NB4 (cell line): ENCODE measurements at regions not wholly inside any gene's neighbourhood (a gene's known extent, or its start where the extent isn't known, plus 50 kb on each side); places are given as distances from the start of the nearest gene placed in this dataset.

Experiments
- DNase-seq: peaks from one replicate; pipeline ENCODE4 v3.0.0; 2010; ENCODE audit warnings: low read depth
- H3K4me3 ChIP-seq: one replicate; pipeline ENCODE4 v1.5.1; 2011; ENCODE audit warnings: mild to moderate bottlenecking, low read depth, low read length, moderate library complexity
- CTCF ChIP-seq: IDR thresholded peaks from one replicate; pipeline ENCODE4 v1.5.1; 2012; ENCODE audit warnings: low read depth, low read length
- MAX ChIP-seq: IDR thresholded peaks from 2 replicates; pipeline ENCODE4 v1.6.1; 2011; ENCODE audit warnings: low read depth, low read length
- MYC ChIP-seq: IDR thresholded peaks from 2 replicates; pipeline ENCODE4 v1.6.1; 2011; ENCODE audit warnings: low read depth, low read length
- POLR2A ChIP-seq: IDR thresholded peaks from 2 replicates; pipeline ENCODE4 v1.6.1; 2011; ENCODE audit warnings: mild to moderate bottlenecking; ENCODE audit not compliant: insufficient read length; ENCODE audit errors: extremely low read depth

- H3K4me3 ChIP-seq = no peak overlapping the region
- DNase-seq = no peak
- no peak for TF ChIP-seq MYC
- no peak for TF ChIP-seq MAX
- TF ChIP-seq POLR2A = no peak
- no peak for TF ChIP-seq CTCF
Observed at GRCh38 chr17:71292006-71292405, 828.8 kb upstream of the SOX9 start.

DNA sequence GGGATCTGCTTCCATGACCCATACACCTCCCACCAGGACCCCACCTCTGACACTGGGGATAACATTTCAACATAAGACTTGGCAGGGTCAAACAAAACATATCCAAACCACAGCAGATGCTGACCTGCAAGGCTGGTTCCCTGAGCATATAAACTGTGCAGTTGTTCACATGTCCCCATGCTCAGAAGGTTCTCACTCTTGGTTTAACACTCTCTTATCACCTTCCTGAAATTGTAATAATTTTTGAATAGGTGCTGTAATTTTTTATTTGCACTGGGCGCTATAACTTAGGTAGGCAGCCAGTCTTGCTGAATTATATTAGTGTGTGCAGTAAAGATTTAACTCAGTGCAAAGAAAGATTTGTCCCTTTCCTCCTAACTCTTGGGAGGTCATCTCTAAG, 824.8 kb upstream of the SOX9 start:
- TF ChIP-seq MAX = no peak
- no peak overlapping the region for H3K4me3 ChIP-seq
- DNase-seq = no peak

DNA sequence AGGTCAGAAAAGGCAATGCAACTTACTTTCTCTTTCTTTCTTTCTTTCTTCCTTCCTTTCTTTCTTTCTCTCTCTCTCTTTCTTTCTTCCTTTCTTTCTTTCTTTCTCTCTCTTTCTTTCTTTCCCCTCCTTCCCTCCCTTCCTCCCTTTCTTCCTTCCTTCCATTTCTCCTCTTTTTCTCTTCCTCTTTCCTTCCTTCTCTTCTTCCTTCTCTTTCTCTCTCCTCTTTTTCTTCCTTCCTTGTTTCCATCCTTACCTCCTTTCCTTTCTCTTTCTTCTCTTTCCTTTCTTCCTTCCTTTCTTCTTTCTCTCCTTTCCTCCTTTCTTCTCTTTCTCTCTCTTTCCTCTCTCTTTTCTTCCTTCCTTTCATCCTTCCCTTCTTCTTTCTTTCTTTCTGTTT, 819.8 kb upstream of the SOX9 start:
- no peak for DNase-seq
- no peak overlapping the region for H3K4me3 ChIP-seq
- TF ChIP-seq CTCF = no peak
- TF ChIP-seq MAX = no peak
- no peak for TF ChIP-seq POLR2A
- no peak for TF ChIP-seq MYC

- no peak for DNase-seq
- no peak overlapping the region for H3K4me3 ChIP-seq
- no peak for TF ChIP-seq MAX
- no peak for TF ChIP-seq POLR2A
- TF ChIP-seq MYC = no peak
- no peak for TF ChIP-seq CTCF
Observed at GRCh38 chr17:71302721-71303549, 817.9 kb upstream of the SOX9 start.

- TF ChIP-seq POLR2A = no peak
- no peak for TF ChIP-seq CTCF
- TF ChIP-seq MAX = no peak
- no peak for TF ChIP-seq MYC
- H3K4me3 ChIP-seq = no peak overlapping the region
- no peak for DNase-seq
Observed at GRCh38 chr17:71304498-71305158, 816.2 kb upstream of the SOX9 start.

DNA sequence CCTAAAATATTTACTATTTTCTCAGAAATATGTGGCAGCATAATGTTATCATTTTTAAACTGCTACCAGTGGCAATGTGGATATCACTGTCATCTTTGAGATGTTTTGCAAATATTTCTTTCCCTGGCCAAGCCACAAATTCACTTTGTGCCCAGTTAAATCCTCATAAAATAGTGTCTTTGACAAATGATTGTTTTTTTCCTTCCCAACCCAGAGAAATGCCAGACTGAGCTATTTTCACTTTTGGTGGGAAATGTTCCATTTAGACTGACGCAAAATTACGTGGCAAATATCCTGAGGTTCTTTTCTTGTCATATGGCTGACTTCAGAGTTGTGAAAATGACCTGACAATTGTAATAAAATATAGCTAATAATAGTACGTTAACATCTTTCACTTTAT, 807.0 kb upstream of the SOX9 start:
- DNase-seq = no peak
- TF ChIP-seq CTCF (no peak), MAX (no peak), MYC (no peak), POLR2A (no peak)

More for the DNA sequence above, 807.0 kb upstream of the SOX9 start:
- no peak overlapping the region for H3K4me3 ChIP-seq
